GM12874 (cell line): ENCODE measurements at regions not wholly inside any gene's neighbourhood (a gene's known extent, or its start where the extent isn't known, plus 50 kb on each side); places are given as distances from the start of the nearest gene placed in this dataset.

ENCODE experiments used
- CTCF ChIP-seq: IDR thresholded peaks from 2 replicates; pipeline ENCODE4 v1.5.1; 2011; ENCODE audit warnings: low read depth, mild to moderate bottlenecking, control low read depth, low read length, moderate library complexity; ENCODE audit not compliant: insufficient read depth

- no peak for TF ChIP-seq CTCF
Observed at GRCh38 chr5:98540056-98540455, 233.4 kb upstream of the RGMB start.

GRCh38 chr5:98541641-98542040, 231.8 kb upstream of the RGMB start:
- TF ChIP-seq CTCF: no peak

- TF ChIP-seq CTCF: no peak
Observed at GRCh38 chr5:98543490-98543889, 230.0 kb upstream of the RGMB start.

- TF ChIP-seq CTCF: no peak
Observed at GRCh38 chr5:98556712-98557111, 216.8 kb upstream of the RGMB start.

- TF ChIP-seq CTCF: no peak
Observed at GRCh38 chr5:98557916-98558315, 215.5 kb upstream of the RGMB start.

GRCh38 chr5:98563885-98564653, 209.4 kb upstream of the RGMB start:
- no peak for TF ChIP-seq CTCF

- TF ChIP-seq CTCF: no peak
Observed at GRCh38 chr5:98564836-98565235, 208.6 kb upstream of the RGMB start.

GRCh38 chr5:98568336-98568735, 205.1 kb upstream of the RGMB start:
- TF ChIP-seq CTCF: no peak
